BLaER1 treated with 17β-estradiol and CSF1 and Interleukin-3, amounts not matched to agents 10 nM and 100 nM (cell line): ENCODE measurements at regions not wholly inside any gene's neighbourhood (a gene's known extent, or its start where the extent isn't known, plus 50 kb on each side); places are given as distances from the start of the nearest gene placed in this dataset.

Source experiments
- H3K27ac ChIP-seq, 11 experiments: shearing (Covaris generic); formaldehyde crosslinking; 2 replicates each; pipeline ENCODE4 v1.8.1; 2022
- H3K27me3 ChIP-seq, 11 experiments: shearing (Covaris generic); formaldehyde crosslinking; 2 replicates each; pipeline ENCODE4 v1.8.1; 2022
- H3K36me3 ChIP-seq, 11 experiments: shearing (Covaris generic); formaldehyde crosslinking; 2 replicates each; pipeline ENCODE4 v1.8.1; 2022
- H3K4me1 ChIP-seq, 10 experiments: shearing (Covaris generic); formaldehyde crosslinking; 2 replicates each; pipeline ENCODE4 v1.8.1; 2022
- H3K4me2 ChIP-seq, 11 experiments: shearing (Covaris generic); formaldehyde crosslinking; 2 replicates each; pipeline ENCODE4 v1.8.1; 2022
- H3K4me3 ChIP-seq, 10 experiments: shearing (Covaris generic); formaldehyde crosslinking; 2 replicates each; pipeline ENCODE4 v1.8.1; 2022
- H3K9ac ChIP-seq, 11 experiments: shearing (Covaris generic); formaldehyde crosslinking; 2 replicates each; pipeline ENCODE4 v1.8.1; 2022
- H3K9me3 ChIP-seq, 11 experiments: shearing (Covaris generic); formaldehyde crosslinking; replicated peaks in 1 of 11; 2 replicates each; pipeline ENCODE4 v1.8.1; 2022
- H4K20me1 ChIP-seq, 11 experiments: shearing (Covaris generic); formaldehyde crosslinking; 2 replicates each; pipeline ENCODE4 v1.8.1; 2022
- Cebpa-rat ChIP-seq, 11 experiments: shearing (Covaris generic); IDR thresholded peaks; 2 replicates each; pipeline ENCODE4 v1.8.1; 2022

GRCh38 chr3:188948281-188948996, 223.3 kb upstream of the TPRG1 start:
- Histone ChIP-seq H3K4me3 (no peak overlapping the region; a peak in 2 of 20 replicates), H3K4me2 (peak overlapping the region; percentile 9 to 87 (median 73); a peak in 21 of 22 replicates), H3K9ac (peak overlapping the region in 6 of 11 experiments; percentile 47 to 86 (median 76); a peak in 12 of 22 replicates), H3K27me3 (no peaks in the 10 kb centered on the region), H3K4me1 (peaks cover 19 to 100% (median 41%) of the 10 kb centered on the region in 10 experiments), H3K9me3 (peaks cover 0 to 19% (median 0%) of the 10 kb centered on the region in 11 experiments; a peak in 7 of 22 replicates), H3K36me3 (no peaks in the 10 kb centered on the region), H4K20me1 (no peaks in the 10 kb centered on the region), H3K27ac (peak overlapping the region in 7 of 11 experiments; percentile 9 to 97 (median 84); a peak in 13 of 22 replicates)
- TF ChIP-seq Cebpa-rat (IDR thresholded peaks at IDR 0.05) = no peak

DNA sequence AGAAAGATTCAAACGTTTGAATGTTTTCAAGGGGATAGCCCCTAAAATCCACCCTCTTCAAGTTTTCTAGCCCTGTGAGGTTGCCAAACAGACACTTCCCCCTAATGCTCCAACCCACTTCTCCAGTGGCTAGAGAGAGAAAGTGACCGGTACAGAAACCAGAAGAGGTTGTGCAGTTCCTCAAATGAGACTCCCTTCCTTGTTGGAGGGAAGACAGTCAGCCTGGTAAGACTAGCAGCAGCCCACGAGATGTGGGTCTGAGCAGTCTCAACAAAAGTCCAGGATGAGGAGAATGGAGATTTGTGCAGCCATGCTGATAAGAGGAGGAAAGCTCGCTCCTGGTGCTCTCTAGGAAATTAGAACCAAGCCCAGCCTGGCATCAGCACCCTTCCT, 222.8 kb upstream of the TPRG1 start:
- Histone ChIP-seq H3K9me3 (peaks cover 0 to 13% (median 0%) of the 10 kb centered on the region in 11 experiments; a peak in 7 of 22 replicates), H4K20me1 (no peaks in the 10 kb centered on the region), H3K27me3 (no peaks in the 10 kb centered on the region), H3K4me1 (peaks cover 19 to 100% (median 41%) of the 10 kb centered on the region in 10 experiments), H3K4me2 (peak overlapping the region; percentile 7 to 87 (median 75); a peak in 19 of 22 replicates), H3K9ac (peak overlapping the region in 6 of 11 experiments; percentile 47 to 86 (median 76); a peak in 12 of 22 replicates), H3K27ac (peak overlapping the region in 7 of 11 experiments; percentile 9 to 97 (median 84); a peak in 14 of 22 replicates), H3K36me3 (no peaks in the 10 kb centered on the region), H3K4me3 (peak overlapping the region in 1 of 10 experiments; percentile 3; a peak in 1 of 20 replicates)
- no peak; a peak in 1 of 22 replicates for TF ChIP-seq Cebpa-rat (IDR thresholded peaks at IDR 0.05)

DNA sequence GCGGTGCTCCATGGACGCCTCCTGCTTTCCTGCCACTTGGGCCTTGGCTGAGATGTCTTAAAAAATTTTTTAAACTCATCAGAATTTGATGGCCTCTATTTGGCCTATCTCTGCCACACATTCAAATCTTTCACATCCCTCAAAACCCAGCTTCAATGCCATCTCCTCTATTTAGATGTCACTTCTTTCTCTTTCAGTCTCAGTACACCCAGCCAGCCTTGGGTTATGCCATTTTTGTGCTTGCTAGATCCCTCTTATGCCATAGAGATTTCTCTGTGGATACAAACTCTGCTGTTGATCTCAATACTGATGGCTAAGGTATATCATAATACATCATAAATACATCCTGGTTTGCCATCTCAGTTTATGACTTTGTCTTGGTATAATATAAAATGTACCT, 222.3 kb upstream of the TPRG1 start:
- Histone ChIP-seq H3K4me3 (peak overlapping the region in 1 of 10 experiments; percentile 3; a peak in 1 of 20 replicates), H3K9ac (peak overlapping the region in 5 of 11 experiments; percentile 47 to 86 (median 72); a peak in 8 of 22 replicates), H3K9me3 (peaks cover 0 to 9% (median 0%) of the 10 kb centered on the region in 11 experiments; a peak in 5 of 22 replicates), H3K4me2 (peak overlapping the region; percentile 7 to 87 (median 75); a peak in 18 of 22 replicates), H3K4me1 (peaks cover 19 to 100% (median 41%) of the 10 kb centered on the region in 10 experiments), H3K27ac (peak overlapping the region in 7 of 11 experiments; percentile 6 to 97 (median 84); a peak in 13 of 22 replicates), H4K20me1 (no peaks in the 10 kb centered on the region), H3K36me3 (no peaks in the 10 kb centered on the region), H3K27me3 (no peaks in the 10 kb centered on the region)
- no peak for TF ChIP-seq Cebpa-rat (IDR thresholded peaks at IDR 0.05)

DNA sequence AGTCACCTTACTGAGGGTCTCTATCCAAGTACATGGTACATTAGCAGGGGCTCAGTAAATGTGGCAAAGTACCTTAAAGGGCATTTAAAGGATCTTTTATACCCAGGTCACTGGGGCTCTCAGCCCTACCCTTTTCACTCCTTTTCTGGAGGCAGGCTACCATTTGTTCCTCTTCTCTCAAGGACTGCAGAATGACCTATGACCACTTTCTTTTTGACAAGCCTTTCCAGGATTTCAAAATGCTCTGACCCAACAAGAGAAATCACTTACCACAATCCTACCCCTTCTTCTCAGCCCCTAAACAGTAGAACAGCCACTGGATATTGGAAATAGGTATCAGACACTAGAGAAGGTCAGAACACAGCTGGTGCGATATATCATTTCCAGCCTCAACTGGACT, 221.8 kb upstream of the TPRG1 start:
- Histone ChIP-seq H3K9ac (peak overlapping the region in 4 of 11 experiments; percentile 34 to 86 (median 74); a peak in 6 of 22 replicates), H3K4me2 (peak overlapping the region in 5 of 11 experiments; percentile 20 to 87 (median 82); a peak in 9 of 22 replicates), H3K4me3 (no peak overlapping the region; a peak in 1 of 20 replicates), H3K27me3 (no peaks in the 10 kb centered on the region), H3K9me3 (peaks cover 0 to 3% (median 0%) of the 10 kb centered on the region in 11 experiments; a peak in 3 of 22 replicates), H4K20me1 (no peaks in the 10 kb centered on the region), H3K36me3 (no peaks in the 10 kb centered on the region), H3K4me1 (peaks cover 19 to 98% (median 41%) of the 10 kb centered on the region in 10 experiments), H3K27ac (peak overlapping the region in 5 of 11 experiments; percentile 83 to 97 (median 87); a peak in 10 of 22 replicates)
- TF ChIP-seq Cebpa-rat (IDR thresholded peaks at IDR 0.05) = no peak

DNA sequence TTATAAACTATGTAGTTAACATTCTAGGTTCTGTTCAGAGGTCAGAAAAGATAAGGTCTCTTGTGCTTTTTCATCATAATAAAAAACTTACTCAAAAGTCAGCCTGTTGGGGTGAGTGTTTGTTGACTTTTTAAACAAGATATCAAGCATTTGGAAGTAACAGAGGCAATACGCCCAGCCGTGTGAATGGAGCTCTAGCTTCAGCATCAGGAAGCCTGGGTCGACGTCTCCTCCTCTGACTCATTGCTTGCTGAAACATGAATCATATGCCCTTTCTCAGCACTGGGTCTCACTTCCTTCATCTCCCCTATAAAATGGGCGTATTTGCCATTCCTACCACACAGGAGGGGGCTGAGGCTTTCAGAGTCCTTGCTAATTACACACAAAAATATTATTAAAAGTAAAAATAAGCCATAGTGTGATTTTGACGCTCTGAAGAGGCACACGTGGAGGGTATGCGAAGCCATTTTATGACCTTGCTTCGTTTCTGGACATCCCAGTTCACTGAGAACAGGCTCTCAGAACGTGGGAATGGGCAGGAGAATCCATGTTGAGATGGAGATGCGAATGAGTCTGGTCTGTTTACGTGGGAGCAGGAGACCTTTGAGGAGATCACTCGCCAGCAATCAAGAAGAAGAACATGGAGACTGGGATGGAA, 220.8 kb upstream of the TPRG1 start:
- Histone ChIP-seq H3K9me3 (no peaks in the 10 kb centered on the region), H3K4me2 (peak overlapping the region in 5 of 11 experiments; percentile 20 to 87 (median 82); a peak in 10 of 22 replicates), H3K36me3 (no peaks in the 10 kb centered on the region), H3K4me1 (peaks cover 19 to 97% (median 41%) of the 10 kb centered on the region in 10 experiments), H3K9ac (peak overlapping the region in 4 of 11 experiments; percentile 43 to 86 (median 67); a peak in 7 of 22 replicates), H3K4me3 (0 out of 20 replicates have a peak overlapping the region, but pooled peaks of 1 of the 10 experiments have one; percentile 8), H3K27me3 (no peaks in the 10 kb centered on the region), H3K27ac (peak overlapping the region in 6 of 11 experiments; percentile 20 to 97 (median 86); a peak in 10 of 22 replicates), H4K20me1 (no peaks in the 10 kb centered on the region)
- no peak for TF ChIP-seq Cebpa-rat (IDR thresholded peaks at IDR 0.05)

GRCh38 chr3:188951734-188952133, 220.0 kb upstream of the TPRG1 start:
- H3K27ac ChIP-seq = peak overlapping the region in 5 of 11 experiments; percentile 47 to 97 (median 87); a peak in 10 of 22 replicates
- H3K4me1 ChIP-seq = peaks cover 19 to 97% (median 38%) of the 10 kb centered on the region in 10 experiments
- peak overlapping the region in 5 of 11 experiments; percentile 20 to 87 (median 82); a peak in 10 of 22 replicates for H3K4me2 ChIP-seq
- H4K20me1 ChIP-seq = no peaks in the 10 kb centered on the region
- 0 out of 20 replicates have a peak overlapping the region, but pooled peaks of 1 of the 10 experiments have one; percentile 8 for H3K4me3 ChIP-seq
- no peak for TF ChIP-seq Cebpa-rat (IDR thresholded peaks at IDR 0.05)
- peak overlapping the region in 4 of 11 experiments; percentile 43 to 86 (median 67); a peak in 7 of 22 replicates for H3K9ac ChIP-seq
- H3K27me3 ChIP-seq = no peaks in the 10 kb centered on the region
- H3K36me3 ChIP-seq = no peaks in the 10 kb centered on the region
- H3K9me3 ChIP-seq = no peaks in the 10 kb centered on the region

GRCh38 chr3:188954590-188955208, 217.1 kb upstream of the TPRG1 start:
- peak overlapping the region in 4 of 11 experiments; percentile 22 to 97 (median 72); a peak in 7 of 22 replicates for H3K27ac ChIP-seq
- no peaks in the 10 kb centered on the region for H3K27me3 ChIP-seq
- peak overlapping the region in 3 of 11 experiments; percentile 4 to 43 (median 10); a peak in 3 of 22 replicates for H3K9ac ChIP-seq
- no peak for TF ChIP-seq Cebpa-rat (IDR thresholded peaks at IDR 0.05)
- H3K4me2 ChIP-seq = peak overlapping the region in 4 of 11 experiments; percentile 22 to 87 (median 30); a peak in 4 of 22 replicates
- H3K4me1 ChIP-seq = peaks cover 0 to 68% (median 10%) of the 10 kb centered on the region in 10 experiments; a peak in 11 of 20 replicates
- no peaks in the 10 kb centered on the region for H3K36me3 ChIP-seq
- H3K4me3 ChIP-seq = no peak overlapping the region
- H3K9me3 ChIP-seq = no peaks in the 10 kb centered on the region
- no peaks in the 10 kb centered on the region for H4K20me1 ChIP-seq

GRCh38 chr3:188955919-188956318, 215.9 kb upstream of the TPRG1 start:
- Histone ChIP-seq H3K27ac (peak overlapping the region in 3 of 11 experiments; percentile 17 to 97 (median 87); a peak in 5 of 22 replicates), H4K20me1 (no peaks in the 10 kb centered on the region), H3K9ac (peak overlapping the region in 3 of 11 experiments; percentile 5 to 25 (median 20); a peak in 3 of 22 replicates), H3K9me3 (no peaks in the 10 kb centered on the region), H3K4me1 (peaks cover 0 to 56% (median 5%) of the 10 kb centered on the region in 10 experiments; a peak in 11 of 20 replicates), H3K4me3 (no peak overlapping the region), H3K4me2 (peak overlapping the region in 3 of 11 experiments; percentile 16 to 61 (median 34); a peak in 5 of 22 replicates), H3K27me3 (no peaks in the 10 kb centered on the region), H3K36me3 (no peaks in the 10 kb centered on the region)
- TF ChIP-seq Cebpa-rat (IDR thresholded peaks at IDR 0.05) = no peak
